ENCODE measurements at regions not wholly inside any gene's neighbourhood (a gene's known extent, or its start where the extent isn't known, plus 50 kb on each side); places are given as distances from the start of the nearest gene placed in this dataset.

DNA sequence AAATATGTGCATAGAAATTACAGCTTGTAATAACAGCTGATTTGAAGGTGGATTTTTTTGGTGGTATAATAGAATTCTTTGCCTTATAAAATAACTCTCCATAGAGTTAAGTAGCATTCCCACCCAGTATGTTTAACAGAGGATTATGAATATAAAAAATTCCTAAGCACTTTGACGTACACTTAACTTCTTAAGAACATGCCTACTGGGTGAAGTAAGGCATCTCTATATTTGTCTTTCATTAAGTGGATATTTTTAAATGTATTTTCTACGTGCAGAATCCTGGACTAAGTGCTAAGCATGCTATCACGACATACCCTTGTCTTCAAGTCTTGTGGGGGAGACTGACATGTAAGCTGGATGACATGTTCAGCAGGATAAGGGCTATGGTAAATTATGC lies 217.7 kb upstream of the BMPER start:
- TF ChIP-seq, protein P1, sequence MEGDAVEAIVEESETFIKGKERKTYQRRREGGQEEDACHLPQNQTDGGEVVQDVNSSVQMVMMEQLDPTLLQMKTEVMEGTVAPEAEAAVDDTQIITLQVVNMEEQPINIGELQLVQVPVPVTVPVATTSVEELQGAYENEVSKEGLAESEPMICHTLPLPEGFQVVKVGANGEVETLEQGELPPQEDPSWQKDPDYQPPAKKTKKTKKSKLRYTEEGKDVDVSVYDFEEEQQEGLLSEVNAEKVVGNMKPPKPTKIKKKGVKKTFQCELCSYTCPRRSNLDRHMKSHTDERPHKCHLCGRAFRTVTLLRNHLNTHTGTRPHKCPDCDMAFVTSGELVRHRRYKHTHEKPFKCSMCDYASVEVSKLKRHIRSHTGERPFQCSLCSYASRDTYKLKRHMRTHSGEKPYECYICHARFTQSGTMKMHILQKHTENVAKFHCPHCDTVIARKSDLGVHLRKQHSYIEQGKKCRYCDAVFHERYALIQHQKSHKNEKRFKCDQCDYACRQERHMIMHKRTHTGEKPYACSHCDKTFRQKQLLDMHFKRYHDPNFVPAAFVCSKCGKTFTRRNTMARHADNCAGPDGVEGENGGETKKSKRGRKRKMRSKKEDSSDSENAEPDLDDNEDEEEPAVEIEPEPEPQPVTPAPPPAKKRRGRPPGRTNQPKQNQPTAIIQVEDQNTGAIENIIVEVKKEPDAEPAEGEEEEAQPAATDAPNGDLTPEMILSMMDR (IDR thresholded peaks at IDR 0.05; ENCODE audit: borderline replicate concordance, control extremely low read depth, extremely low read depth, insufficient read depth, missing control alignments), result no peak
- DNase-seq (ENCODE audit: low spot score), result no peak
- in situ Hi-C loops (cut with MboI; ENCODE audit: low sequenced_read_pairs, unreplicated experiment), result no loop called here

DNA sequence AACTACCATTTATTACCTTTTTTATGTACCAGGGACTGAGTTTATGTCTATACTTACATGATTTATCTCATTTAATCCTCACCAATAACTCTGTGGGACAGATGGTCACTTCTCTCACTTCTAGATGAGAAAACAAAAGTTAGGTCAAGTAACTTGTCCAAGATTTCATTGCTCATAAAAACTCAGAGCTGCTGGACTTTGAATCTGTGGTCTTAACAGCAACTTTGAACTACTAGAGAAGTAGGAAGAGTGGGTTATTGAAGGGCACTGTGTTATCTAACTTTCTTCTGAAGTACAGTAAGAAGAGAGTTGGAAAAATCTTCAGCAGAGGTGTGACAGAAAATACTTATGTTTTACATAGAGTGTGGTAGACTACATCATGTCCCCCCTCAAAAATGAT lies 214.2 kb upstream of the BMPER start:
- in situ Hi-C loops (cut with MboI; ENCODE audit: low sequenced_read_pairs, unreplicated experiment), result no loop called here
- TF ChIP-seq, protein P1 (IDR thresholded peaks at IDR 0.05; ENCODE audit: borderline replicate concordance, control extremely low read depth, extremely low read depth, insufficient read depth, missing control alignments), result no peak
- no peak for DNase-seq (ENCODE audit: low spot score)

DNA sequence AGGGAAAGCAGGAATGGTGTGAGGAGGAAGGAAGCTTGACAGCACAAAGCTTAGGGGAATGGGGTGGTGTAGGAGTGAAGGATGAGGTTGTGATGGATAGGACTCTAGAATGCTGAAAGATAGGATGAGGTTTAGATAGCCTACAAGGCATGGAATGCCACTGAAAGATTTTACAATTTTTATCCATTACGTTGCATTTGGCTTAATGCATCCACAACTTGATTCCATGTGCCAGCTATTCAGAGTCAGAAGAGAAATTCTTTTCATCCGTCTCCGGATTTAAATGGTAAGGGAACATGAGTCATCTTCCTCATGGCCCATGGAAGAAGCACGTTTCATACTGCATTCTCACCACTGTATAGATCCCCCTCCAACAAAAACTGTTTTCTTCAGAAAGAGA lies 212.4 kb upstream of the BMPER start:
- TF ChIP-seq, protein P1 (IDR thresholded peaks at IDR 0.05; ENCODE audit: borderline replicate concordance, control extremely low read depth, extremely low read depth, insufficient read depth, missing control alignments), result no peak
- in situ Hi-C loops (cut with MboI; ENCODE audit: low sequenced_read_pairs, unreplicated experiment), result no loop called here

DNA sequence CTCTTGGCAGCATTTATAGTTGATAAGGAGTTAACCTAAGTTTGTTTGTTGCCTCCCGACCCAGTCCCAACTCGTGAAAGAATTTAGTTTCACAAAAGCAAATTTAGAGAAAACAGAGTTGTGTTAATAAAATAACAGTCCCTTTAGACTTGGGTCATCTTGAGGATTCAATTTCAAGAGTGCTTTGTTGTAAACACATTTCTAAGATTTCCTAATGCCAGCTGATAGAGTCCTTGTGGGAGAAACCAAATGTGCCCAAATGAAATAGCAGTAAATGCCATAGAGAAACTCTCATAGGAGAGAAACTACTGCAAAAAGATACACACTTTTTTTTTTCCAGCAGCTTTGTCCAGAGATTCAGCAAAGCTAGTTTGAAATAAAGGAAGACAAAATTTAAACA lies 211.3 kb upstream of the BMPER start:
- no peak for DNase-seq (ENCODE audit: low spot score)
- TF ChIP-seq, protein P1 (IDR thresholded peaks at IDR 0.05; ENCODE audit: borderline replicate concordance, control extremely low read depth, extremely low read depth, insufficient read depth, missing control alignments), result no peak
- in situ Hi-C loops (cut with MboI; ENCODE audit: low sequenced_read_pairs, unreplicated experiment), result no loop called here

More for the DNA sequence above, 212.4 kb upstream of the BMPER start:
- DNase-seq (ENCODE audit: low spot score), result no peak

DNA sequence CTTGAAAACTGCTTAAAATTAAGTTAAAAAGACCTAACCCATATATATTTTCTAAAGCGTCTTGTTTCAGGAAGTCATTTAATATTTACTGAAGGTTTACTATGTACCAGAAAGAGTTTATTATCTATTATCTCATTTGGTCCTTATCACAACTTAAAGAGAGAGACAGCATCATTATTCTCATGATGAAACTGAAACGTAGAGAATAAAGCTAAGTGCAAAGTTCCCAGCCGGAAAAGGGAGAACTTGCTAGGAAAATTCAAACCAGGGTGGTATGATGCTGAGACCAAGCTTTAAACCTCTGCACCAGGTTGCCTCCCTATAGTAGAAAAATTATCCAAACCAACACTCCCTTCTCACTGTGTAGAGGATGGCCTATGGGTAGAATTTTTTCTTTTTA lies 207.7 kb upstream of the BMPER start:
- in situ Hi-C loops (cut with MboI; ENCODE audit: low sequenced_read_pairs, unreplicated experiment), result no loop called here
- TF ChIP-seq, protein P1 (IDR thresholded peaks at IDR 0.05; ENCODE audit: borderline replicate concordance, control extremely low read depth, extremely low read depth, insufficient read depth, missing control alignments), result no peak
- DNase-seq (ENCODE audit: low spot score), result no peak

DNA sequence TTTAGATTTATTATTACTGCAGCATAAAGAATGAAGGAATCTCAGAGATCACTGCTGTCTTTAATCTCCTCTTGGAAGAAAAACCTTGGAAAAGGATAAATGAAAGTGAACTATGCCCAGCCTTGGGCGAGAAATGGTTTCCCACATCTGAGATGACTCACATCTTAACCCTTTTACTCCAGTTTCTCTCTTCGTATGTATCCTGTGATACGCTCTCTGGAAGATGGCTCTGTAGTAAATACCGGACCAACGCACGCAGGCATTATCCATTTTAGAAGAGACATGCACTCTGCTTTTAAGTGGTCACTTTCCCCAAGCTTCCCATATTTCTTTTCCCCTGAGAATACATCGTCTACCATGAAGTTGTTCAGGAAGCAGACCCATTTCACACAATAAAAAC lies 207.3 kb upstream of the BMPER start:
- no peak for DNase-seq (ENCODE audit: low spot score)
- TF ChIP-seq, protein P1 (IDR thresholded peaks at IDR 0.05; ENCODE audit: borderline replicate concordance, control extremely low read depth, extremely low read depth, insufficient read depth, missing control alignments), result no peak
- in situ Hi-C loops (cut with MboI; ENCODE audit: low sequenced_read_pairs, unreplicated experiment), result no loop called here

DNA sequence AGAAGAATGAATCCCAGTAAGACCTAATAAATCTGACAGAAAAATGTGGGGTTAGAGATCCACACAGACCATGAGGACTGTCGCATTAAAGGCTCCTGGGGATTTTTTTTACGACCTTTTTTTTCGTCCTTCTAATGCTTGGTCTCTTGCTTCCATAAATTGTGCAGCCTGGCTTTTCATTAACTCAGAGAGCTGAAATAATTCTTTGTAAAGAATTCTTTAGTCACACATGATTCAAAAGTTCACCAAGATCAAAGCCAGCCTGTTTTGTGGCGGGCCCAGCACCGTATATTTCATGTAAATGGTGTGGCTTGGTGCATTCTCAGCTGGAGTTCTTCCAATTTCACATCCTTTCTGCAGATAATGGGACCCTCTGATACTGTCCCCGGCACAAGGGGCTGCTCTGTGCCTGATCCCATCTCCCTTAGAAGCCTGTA lies 206.6 kb upstream of the BMPER start:
- DNase-seq (ENCODE audit: low spot score), result no peak
- in situ Hi-C loops (cut with MboI; ENCODE audit: low sequenced_read_pairs, unreplicated experiment), result no loop called here
- TF ChIP-seq, protein P1 (IDR thresholded peaks at IDR 0.05; ENCODE audit: borderline replicate concordance, control extremely low read depth, extremely low read depth, insufficient read depth, missing control alignments), result no peak

Measured in GM13976 (cell line).